ENCODE measurements at regions not wholly inside any gene's neighbourhood (a gene's known extent, or its start where the extent isn't known, plus 50 kb on each side); places are given as distances from the start of the nearest gene placed in this dataset.

GRCh38 chr3:79884354-79884753 lies 116.6 kb upstream of the ROBO1 start:
- Histone ChIP-seq H3K36me3 (ENCODE audit: control insufficient read depth, insufficient read depth, low read length) (no peaks in the 10 kb centered on the region), H3K27me3 (replicated peaks; ENCODE audit: control insufficient read depth, insufficient read depth, low read length) (no peaks in the 10 kb centered on the region), H3K4me3 (replicated peaks; ENCODE audit: low read depth, low read length) (no peak overlapping the region)
- no peak for TF ChIP-seq CTCF (IDR thresholded peaks at IDR 0.05; ENCODE audit: insufficient read depth, low read length, poor library complexity, severe bottlenecking)
- no peak for DNase-seq (ENCODE audit: extremely low read depth, insufficient read length)

GRCh38 chr3:79881431-79881830 lies 113.6 kb upstream of the ROBO1 start:
- TF ChIP-seq CTCF (IDR thresholded peaks at IDR 0.05; ENCODE audit: insufficient read depth, low read length, poor library complexity, severe bottlenecking): no peak
- no peaks in the 10 kb centered on the region for H3K27me3 ChIP-seq (replicated peaks; ENCODE audit: control insufficient read depth, insufficient read depth, low read length)
- H3K4me3 ChIP-seq (replicated peaks; ENCODE audit: low read depth, low read length): no peak overlapping the region
- no peaks in the 10 kb centered on the region for H3K36me3 ChIP-seq (ENCODE audit: control insufficient read depth, insufficient read depth, low read length)
- DNase-seq (ENCODE audit: extremely low read depth, insufficient read length): no peak

DNA sequence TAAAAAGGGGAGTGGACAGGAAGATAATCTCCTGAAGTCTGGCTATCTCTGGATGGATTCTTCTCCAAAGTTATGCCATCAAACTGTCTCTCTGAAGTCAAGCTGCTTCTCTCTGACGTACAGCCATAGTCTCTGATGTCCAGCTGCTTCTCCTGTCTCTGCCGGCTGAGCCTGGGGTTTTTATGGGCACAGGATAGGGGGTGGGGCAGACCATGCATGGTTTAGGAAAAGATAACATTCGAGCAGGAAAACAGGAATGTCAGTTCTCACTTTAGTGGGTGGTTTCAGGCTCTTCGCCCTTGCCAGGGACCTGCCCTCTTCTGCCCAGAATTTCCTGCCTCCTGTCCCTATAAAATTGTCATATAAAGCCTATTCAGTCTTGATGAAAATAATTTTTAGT lies 110.9 kb upstream of the ROBO1 start:
- H3K36me3 ChIP-seq (ENCODE audit: control insufficient read depth, insufficient read depth, low read length): no peaks in the 10 kb centered on the region
- no peak overlapping the region for H3K4me3 ChIP-seq (replicated peaks; ENCODE audit: low read depth, low read length)
- H3K27me3 ChIP-seq (replicated peaks; ENCODE audit: control insufficient read depth, insufficient read depth, low read length): no peaks in the 10 kb centered on the region
- no peak for DNase-seq (ENCODE audit: extremely low read depth, insufficient read length)
- no peak for TF ChIP-seq CTCF (IDR thresholded peaks at IDR 0.05; ENCODE audit: insufficient read depth, low read length, poor library complexity, severe bottlenecking)

GRCh38 chr3:79874646-79875045 lies 106.8 kb upstream of the ROBO1 start:
- TF ChIP-seq CTCF (IDR thresholded peaks at IDR 0.05; ENCODE audit: insufficient read depth, low read length, poor library complexity, severe bottlenecking): no peak
- H3K27me3 ChIP-seq (replicated peaks; ENCODE audit: control insufficient read depth, insufficient read depth, low read length): no peaks in the 10 kb centered on the region
- no peak for DNase-seq (ENCODE audit: extremely low read depth, insufficient read length)
- H3K4me3 ChIP-seq (replicated peaks; ENCODE audit: low read depth, low read length): no peak overlapping the region
- no peaks in the 10 kb centered on the region for H3K36me3 ChIP-seq (ENCODE audit: control insufficient read depth, insufficient read depth, low read length)

GRCh38 chr3:79872483-79872882 lies 104.7 kb upstream of the ROBO1 start:
- no peak for TF ChIP-seq CTCF (IDR thresholded peaks at IDR 0.05; ENCODE audit: insufficient read depth, low read length, poor library complexity, severe bottlenecking)
- Histone ChIP-seq H3K27me3 (replicated peaks; ENCODE audit: control insufficient read depth, insufficient read depth, low read length) (no peaks in the 10 kb centered on the region), H3K36me3 (ENCODE audit: control insufficient read depth, insufficient read depth, low read length) (no peaks in the 10 kb centered on the region), H3K4me3 (replicated peaks; ENCODE audit: low read depth, low read length) (no peak overlapping the region)
- no peak for DNase-seq (ENCODE audit: extremely low read depth, insufficient read length)

DNA sequence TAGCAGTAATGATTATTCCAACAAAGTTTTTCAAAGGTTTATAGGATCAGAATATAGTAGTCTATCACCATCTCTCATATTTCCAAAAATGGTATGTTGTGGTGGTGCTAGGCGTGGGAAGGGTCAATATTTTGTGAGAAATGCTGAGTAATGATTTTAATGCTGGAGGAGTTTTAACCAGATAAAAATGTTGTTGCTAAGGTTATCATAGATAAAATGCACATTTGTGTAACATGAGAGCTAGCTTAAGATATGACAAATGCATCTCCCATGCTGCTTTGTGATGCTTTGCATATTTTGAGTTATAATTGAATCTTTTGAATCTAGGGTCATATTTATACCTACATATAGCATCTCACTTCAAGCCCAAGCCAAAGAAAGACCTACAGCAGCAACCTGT lies 103.9 kb upstream of the ROBO1 start:
- Histone ChIP-seq H3K4me3 (replicated peaks; ENCODE audit: low read depth, low read length) (no peak overlapping the region), H3K27me3 (replicated peaks; ENCODE audit: control insufficient read depth, insufficient read depth, low read length) (no peaks in the 10 kb centered on the region), H3K36me3 (ENCODE audit: control insufficient read depth, insufficient read depth, low read length) (no peaks in the 10 kb centered on the region)
- no peak for TF ChIP-seq CTCF (IDR thresholded peaks at IDR 0.05; ENCODE audit: insufficient read depth, low read length, poor library complexity, severe bottlenecking)
- DNase-seq (ENCODE audit: extremely low read depth, insufficient read length): no peak

Measured in GM06990 (cell line).